OCI-LY1 (cell line): ENCODE measurements at regions not wholly inside any gene's neighbourhood (a gene's known extent, or its start where the extent isn't known, plus 50 kb on each side); places are given as distances from the start of the nearest gene placed in this dataset.

ENCODE experiments used
- H2AFZ ChIP-seq: fragments of 200-600 bp; sonication (generic), shearing (Covaris generic); 2 replicates; pipeline ENCODE4 v1.6.0; 2014; ENCODE audit warnings: antibody characterized with exemption, mild to moderate bottlenecking, low read length
- H3F3A ChIP-seq: fragments of 200-600 bp; sonication (generic), shearing (Covaris generic); 2 replicates; pipeline ENCODE4 v1.6.0; 2014; ENCODE audit warnings: mild to moderate bottlenecking, antibody characterized with exemption, low read length, moderate library complexity; ENCODE audit not compliant: insufficient read depth
- H3K27ac ChIP-seq: fragments of 200-600 bp; sonication (generic); 2 replicates; pipeline ENCODE4 v1.5.1; 2014; ENCODE audit warnings: low read length, mixed run types, mild to moderate bottlenecking, low read depth; ENCODE audit not compliant: poor library complexity, severe bottlenecking
- H3K27me3 ChIP-seq: fragments of 200-600 bp; sonication (generic); 2 replicates; pipeline ENCODE4 v1.6.0; 2014; ENCODE audit warnings: antibody characterized with exemption, mild to moderate bottlenecking, low read length, moderate library complexity; ENCODE audit not compliant: insufficient read depth
- H3K36me3 ChIP-seq: fragments of 200-600 bp; sonication (generic); 2 replicates; pipeline ENCODE4 v1.6.1; 2014; ENCODE audit warnings: mild to moderate bottlenecking, antibody characterized with exemption, low read length, moderate library complexity, mixed read lengths; ENCODE audit not compliant: insufficient read depth
- H3K4me1 ChIP-seq: fragments of 200-600 bp; sonication (generic); 2 replicates; pipeline ENCODE4 v1.5.1; 2014; ENCODE audit warnings: mild to moderate bottlenecking, low read length, moderate library complexity; ENCODE audit not compliant: insufficient read depth, severe bottlenecking
- H3K4me2 ChIP-seq: fragments of 200-600 bp; sonication (generic), shearing (Covaris generic); 2 replicates; pipeline ENCODE4 v1.6.1; 2014; ENCODE audit warnings: low read length
- H3K4me3 ChIP-seq: fragments of 200-600 bp; sonication (generic); 2 replicates; pipeline ENCODE4 v1.5.1; 2014; ENCODE audit warnings: low read length, low read depth, mild to moderate bottlenecking, mixed read lengths; ENCODE audit not compliant: poor library complexity, severe bottlenecking
- H3K79me2 ChIP-seq: fragments of 200-600 bp; shearing (Covaris generic); 2 replicates; pipeline ENCODE4 v1.6.1; 2016; ENCODE audit warnings: mixed run types, low read length, mixed read lengths; ENCODE audit not compliant: insufficient read depth
- H3K9ac ChIP-seq: fragments of 200-600 bp; sonication (generic), shearing (Covaris generic); 2 replicates; pipeline ENCODE4 v1.6.1; 2014; ENCODE audit warnings: mild to moderate bottlenecking, low read length, mixed read lengths
- H3K9me2 ChIP-seq: fragments of 200-600 bp; sonication (generic), shearing (Covaris generic); 2 replicates; pipeline ENCODE4 v1.6.1; 2014; ENCODE audit warnings: low read depth, mild to moderate bottlenecking, low read length, mixed read lengths
- H3K9me3 ChIP-seq: fragments of 200-600 bp; shearing (Covaris generic); 2 replicates; pipeline ENCODE4 v1.6.1; 2014; ENCODE audit warnings: low read length, mixed read lengths
- H4K20me1 ChIP-seq: fragments of 200-600 bp; sonication (generic), shearing (Covaris generic); 2 replicates; pipeline ENCODE4 v1.6.0; 2016; ENCODE audit warnings: mild to moderate bottlenecking, low read length; ENCODE audit not compliant: insufficient read depth
- EZH2 ChIP-seq: fragments of 200-600 bp; sonication (generic), shearing (Covaris generic); IDR thresholded peaks from 2 replicates; pipeline ENCODE4 v1.8.0; 2017; ENCODE audit warnings: borderline replicate concordance, mixed run types, mild to moderate bottlenecking, antibody characterized with exemption, low read length, moderate library complexity, mixed read lengths
- TF ChIP-seq, protein P1 (sequence below): fragments of 200-600 bp; sonication (generic), shearing (Covaris generic); IDR thresholded peaks from 2 replicates; pipeline ENCODE4 v1.5.1; 2017; ENCODE audit warnings: mild to moderate bottlenecking, antibody characterized with exemption, low read length, moderate library complexity, mixed read lengths

DNA sequence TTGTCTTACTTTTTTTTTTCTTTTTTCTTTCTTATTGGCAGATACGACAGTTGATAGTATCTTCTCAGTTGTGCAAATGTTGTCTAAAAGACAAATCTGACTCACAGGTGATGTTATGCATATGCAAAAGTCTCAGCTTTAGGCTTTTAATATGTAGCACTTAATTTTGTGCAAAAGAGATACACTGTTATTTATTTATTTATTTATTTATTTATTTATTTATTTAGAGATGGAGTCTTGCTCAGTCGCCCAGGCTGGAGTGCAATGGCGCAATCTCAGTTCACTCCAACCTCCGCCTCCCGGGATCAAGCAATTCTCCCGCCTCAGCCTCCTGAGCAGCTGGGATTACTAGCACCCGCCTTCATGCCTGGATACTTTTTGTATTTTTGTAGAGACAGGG lies 383.9 kb upstream of the PCDH9 start:
- Histone ChIP-seq H3K9me3 (no peaks in the 10 kb centered on the region), H2AFZ (no peak overlapping the region), H3K9me2 (no peaks in the 10 kb centered on the region), H3K9ac (no peak overlapping the region), H3K4me3 (no peak overlapping the region), H3K27me3 (no peaks in the 10 kb centered on the region), H4K20me1 (no peaks in the 10 kb centered on the region), H3F3A (no peaks in the 10 kb centered on the region), H3K4me2 (no peak overlapping the region), H3K27ac (no peak overlapping the region), H3K4me1 (no peaks in the 10 kb centered on the region), H3K36me3 (no peaks in the 10 kb centered on the region), H3K79me2 (no peaks in the 10 kb centered on the region)
- TF ChIP-seq, protein P1, sequence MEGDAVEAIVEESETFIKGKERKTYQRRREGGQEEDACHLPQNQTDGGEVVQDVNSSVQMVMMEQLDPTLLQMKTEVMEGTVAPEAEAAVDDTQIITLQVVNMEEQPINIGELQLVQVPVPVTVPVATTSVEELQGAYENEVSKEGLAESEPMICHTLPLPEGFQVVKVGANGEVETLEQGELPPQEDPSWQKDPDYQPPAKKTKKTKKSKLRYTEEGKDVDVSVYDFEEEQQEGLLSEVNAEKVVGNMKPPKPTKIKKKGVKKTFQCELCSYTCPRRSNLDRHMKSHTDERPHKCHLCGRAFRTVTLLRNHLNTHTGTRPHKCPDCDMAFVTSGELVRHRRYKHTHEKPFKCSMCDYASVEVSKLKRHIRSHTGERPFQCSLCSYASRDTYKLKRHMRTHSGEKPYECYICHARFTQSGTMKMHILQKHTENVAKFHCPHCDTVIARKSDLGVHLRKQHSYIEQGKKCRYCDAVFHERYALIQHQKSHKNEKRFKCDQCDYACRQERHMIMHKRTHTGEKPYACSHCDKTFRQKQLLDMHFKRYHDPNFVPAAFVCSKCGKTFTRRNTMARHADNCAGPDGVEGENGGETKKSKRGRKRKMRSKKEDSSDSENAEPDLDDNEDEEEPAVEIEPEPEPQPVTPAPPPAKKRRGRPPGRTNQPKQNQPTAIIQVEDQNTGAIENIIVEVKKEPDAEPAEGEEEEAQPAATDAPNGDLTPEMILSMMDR = no peak

GRCh38 chr13:67588607-67589006 lies 358.5 kb upstream of the PCDH9 start:
- TF ChIP-seq, protein P1 = no peak
- no peak for TF ChIP-seq EZH2
- no peak overlapping the region for H3K9ac ChIP-seq
- no peaks in the 10 kb centered on the region for H3K79me2 ChIP-seq
- H3K9me2 ChIP-seq = no peaks in the 10 kb centered on the region
- H4K20me1 ChIP-seq = no peaks in the 10 kb centered on the region
- no peaks in the 10 kb centered on the region for H3F3A ChIP-seq
- no peaks in the 10 kb centered on the region for H3K4me1 ChIP-seq
- H3K27me3 ChIP-seq = no peaks in the 10 kb centered on the region
- H3K27ac ChIP-seq = no peak overlapping the region
- no peaks in the 10 kb centered on the region for H3K36me3 ChIP-seq
- no peak overlapping the region for H2AFZ ChIP-seq
- no peaks in the 10 kb centered on the region for H3K9me3 ChIP-seq
- no peak overlapping the region for H3K4me3 ChIP-seq
- peak overlapping the region; percentile 23; the same call in 1 of the 2 replicates for H3K4me2 ChIP-seq

DNA sequence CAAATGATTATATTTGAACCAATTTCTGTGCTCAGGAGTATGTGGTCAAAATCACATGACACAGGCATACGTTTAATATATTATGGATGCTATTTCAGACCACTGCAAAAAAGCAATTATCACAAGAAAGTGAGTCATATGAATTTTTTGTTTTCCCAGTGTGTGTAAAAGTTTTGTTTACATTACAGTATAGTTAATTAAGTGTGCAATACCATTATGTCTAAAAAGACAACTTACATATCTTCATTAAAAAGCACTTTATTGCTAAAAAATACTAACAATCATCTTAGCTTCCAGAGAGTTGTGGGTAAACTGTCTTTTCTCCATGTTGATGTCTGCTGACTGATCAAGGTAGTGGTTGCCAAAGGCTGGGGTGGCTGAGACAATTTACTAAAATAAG lies 347.2 kb upstream of the PCDH9 start:
- no peaks in the 10 kb centered on the region for H3K9me3 ChIP-seq
- H4K20me1 ChIP-seq = no peaks in the 10 kb centered on the region
- TF ChIP-seq EZH2 = no peak
- TF ChIP-seq, protein P1 = no peak
- no peak overlapping the region for H3K4me3 ChIP-seq
- no peaks in the 10 kb centered on the region for H3K79me2 ChIP-seq
- H2AFZ ChIP-seq = no peak overlapping the region
- H3F3A ChIP-seq = no peaks in the 10 kb centered on the region
- H3K27ac ChIP-seq = no peak overlapping the region
- no peaks in the 10 kb centered on the region for H3K27me3 ChIP-seq
- H3K4me1 ChIP-seq = no peaks in the 10 kb centered on the region
- H3K36me3 ChIP-seq = no peaks in the 10 kb centered on the region
- H3K9me2 ChIP-seq = no peaks in the 10 kb centered on the region
- H3K9ac ChIP-seq = no peak overlapping the region
- no peak overlapping the region for H3K4me2 ChIP-seq
